ENCODE measurements at regions not wholly inside any gene's neighbourhood (a gene's known extent, or its start where the extent isn't known, plus 50 kb on each side); places are given as distances from the start of the nearest gene placed in this dataset.

DNA sequence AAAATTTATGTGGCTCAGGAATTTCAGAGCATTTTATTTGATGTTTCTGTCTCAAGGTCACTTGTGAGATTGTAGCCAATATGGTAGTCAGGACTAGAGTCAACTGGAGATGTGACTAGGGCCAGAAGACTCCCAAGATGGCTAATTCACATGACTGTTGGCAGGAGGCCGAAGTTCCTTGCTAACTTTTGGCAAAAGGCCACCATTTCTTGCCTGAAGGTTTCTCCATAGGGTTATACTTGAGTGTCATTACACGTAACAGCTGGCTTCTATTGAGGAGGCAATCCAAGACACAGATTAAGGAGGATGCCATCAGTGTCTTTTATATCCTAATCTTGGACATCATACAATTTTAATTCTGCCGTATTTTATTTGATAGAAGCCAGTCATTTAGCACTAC lies 162.3 kb upstream of the MAOA start:
- TF ChIP-seq, protein P1, sequence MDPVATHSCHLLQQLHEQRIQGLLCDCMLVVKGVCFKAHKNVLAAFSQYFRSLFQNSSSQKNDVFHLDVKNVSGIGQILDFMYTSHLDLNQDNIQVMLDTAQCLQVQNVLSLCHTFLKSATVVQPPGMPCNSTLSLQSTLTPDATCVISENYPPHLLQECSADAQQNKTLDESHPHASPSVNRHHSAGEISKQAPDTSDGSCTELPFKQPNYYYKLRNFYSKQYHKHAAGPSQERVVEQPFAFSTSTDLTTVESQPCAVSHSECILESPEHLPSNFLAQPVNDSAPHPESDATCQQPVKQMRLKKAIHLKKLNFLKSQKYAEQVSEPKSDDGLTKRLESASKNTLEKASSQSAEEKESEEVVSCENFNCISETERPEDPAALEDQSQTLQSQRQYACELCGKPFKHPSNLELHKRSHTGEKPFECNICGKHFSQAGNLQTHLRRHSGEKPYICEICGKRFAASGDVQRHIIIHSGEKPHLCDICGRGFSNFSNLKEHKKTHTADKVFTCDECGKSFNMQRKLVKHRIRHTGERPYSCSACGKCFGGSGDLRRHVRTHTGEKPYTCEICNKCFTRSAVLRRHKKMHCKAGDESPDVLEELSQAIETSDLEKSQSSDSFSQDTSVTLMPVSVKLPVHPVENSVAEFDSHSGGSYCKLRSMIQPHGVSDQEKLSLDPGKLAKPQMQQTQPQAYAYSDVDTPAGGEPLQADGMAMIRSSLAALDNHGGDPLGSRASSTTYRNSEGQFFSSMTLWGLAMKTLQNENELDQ (tag by site-specific recombination; IDR thresholded peaks at IDR 0.05; ENCODE audit: low read depth), result no peak
- TF ChIP-seq, protein P2, sequence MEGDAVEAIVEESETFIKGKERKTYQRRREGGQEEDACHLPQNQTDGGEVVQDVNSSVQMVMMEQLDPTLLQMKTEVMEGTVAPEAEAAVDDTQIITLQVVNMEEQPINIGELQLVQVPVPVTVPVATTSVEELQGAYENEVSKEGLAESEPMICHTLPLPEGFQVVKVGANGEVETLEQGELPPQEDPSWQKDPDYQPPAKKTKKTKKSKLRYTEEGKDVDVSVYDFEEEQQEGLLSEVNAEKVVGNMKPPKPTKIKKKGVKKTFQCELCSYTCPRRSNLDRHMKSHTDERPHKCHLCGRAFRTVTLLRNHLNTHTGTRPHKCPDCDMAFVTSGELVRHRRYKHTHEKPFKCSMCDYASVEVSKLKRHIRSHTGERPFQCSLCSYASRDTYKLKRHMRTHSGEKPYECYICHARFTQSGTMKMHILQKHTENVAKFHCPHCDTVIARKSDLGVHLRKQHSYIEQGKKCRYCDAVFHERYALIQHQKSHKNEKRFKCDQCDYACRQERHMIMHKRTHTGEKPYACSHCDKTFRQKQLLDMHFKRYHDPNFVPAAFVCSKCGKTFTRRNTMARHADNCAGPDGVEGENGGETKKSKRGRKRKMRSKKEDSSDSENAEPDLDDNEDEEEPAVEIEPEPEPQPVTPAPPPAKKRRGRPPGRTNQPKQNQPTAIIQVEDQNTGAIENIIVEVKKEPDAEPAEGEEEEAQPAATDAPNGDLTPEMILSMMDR (tag by site-specific recombination; IDR thresholded peaks at IDR 0.05), result no peak
- TF ChIP-seq HOXC10 (CRISPR knock-in tag; IDR thresholded peaks at IDR 0.05) (no peak), ZNF658 (tag by site-specific recombination; IDR thresholded peaks at IDR 0.05) (no peak), YY1 (tag by site-specific recombination; IDR thresholded peaks at IDR 0.05) (no peak), ZNF239 (tag by site-specific recombination; IDR thresholded peaks at IDR 0.05) (no peak), KLF1 (tag by site-specific recombination; IDR thresholded peaks at IDR 0.05) (no peak), BCL11A (tag by site-specific recombination; IDR thresholded peaks at IDR 0.05; ENCODE audit: low read depth) (no peak), ZSCAN16 (tag by site-specific recombination; IDR thresholded peaks at IDR 0.05) (no peak), ZNF530 (tag by site-specific recombination; IDR thresholded peaks at IDR 0.05; ENCODE audit: low read depth) (no peak), ZNF274 (IDR thresholded peaks at IDR 0.05; ENCODE audit: low read length) (no peak), ZNF274 (tag by site-specific recombination; IDR thresholded peaks at IDR 0.05; ENCODE audit: borderline replicate concordance) (no peak)
- TF ChIP-seq, protein P3, sequence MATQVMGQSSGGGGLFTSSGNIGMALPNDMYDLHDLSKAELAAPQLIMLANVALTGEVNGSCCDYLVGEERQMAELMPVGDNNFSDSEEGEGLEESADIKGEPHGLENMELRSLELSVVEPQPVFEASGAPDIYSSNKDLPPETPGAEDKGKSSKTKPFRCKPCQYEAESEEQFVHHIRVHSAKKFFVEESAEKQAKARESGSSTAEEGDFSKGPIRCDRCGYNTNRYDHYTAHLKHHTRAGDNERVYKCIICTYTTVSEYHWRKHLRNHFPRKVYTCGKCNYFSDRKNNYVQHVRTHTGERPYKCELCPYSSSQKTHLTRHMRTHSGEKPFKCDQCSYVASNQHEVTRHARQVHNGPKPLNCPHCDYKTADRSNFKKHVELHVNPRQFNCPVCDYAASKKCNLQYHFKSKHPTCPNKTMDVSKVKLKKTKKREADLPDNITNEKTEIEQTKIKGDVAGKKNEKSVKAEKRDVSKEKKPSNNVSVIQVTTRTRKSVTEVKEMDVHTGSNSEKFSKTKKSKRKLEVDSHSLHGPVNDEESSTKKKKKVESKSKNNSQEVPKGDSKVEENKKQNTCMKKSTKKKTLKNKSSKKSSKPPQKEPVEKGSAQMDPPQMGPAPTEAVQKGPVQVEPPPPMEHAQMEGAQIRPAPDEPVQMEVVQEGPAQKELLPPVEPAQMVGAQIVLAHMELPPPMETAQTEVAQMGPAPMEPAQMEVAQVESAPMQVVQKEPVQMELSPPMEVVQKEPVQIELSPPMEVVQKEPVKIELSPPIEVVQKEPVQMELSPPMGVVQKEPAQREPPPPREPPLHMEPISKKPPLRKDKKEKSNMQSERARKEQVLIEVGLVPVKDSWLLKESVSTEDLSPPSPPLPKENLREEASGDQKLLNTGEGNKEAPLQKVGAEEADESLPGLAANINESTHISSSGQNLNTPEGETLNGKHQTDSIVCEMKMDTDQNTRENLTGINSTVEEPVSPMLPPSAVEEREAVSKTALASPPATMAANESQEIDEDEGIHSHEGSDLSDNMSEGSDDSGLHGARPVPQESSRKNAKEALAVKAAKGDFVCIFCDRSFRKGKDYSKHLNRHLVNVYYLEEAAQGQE (tag by site-specific recombination; IDR thresholded peaks at IDR 0.05), result no peak
